ENCODE measurements at regions not wholly inside any gene's neighbourhood (a gene's known extent, or its start where the extent isn't known, plus 50 kb on each side); places are given as distances from the start of the nearest gene placed in this dataset.

DNA sequence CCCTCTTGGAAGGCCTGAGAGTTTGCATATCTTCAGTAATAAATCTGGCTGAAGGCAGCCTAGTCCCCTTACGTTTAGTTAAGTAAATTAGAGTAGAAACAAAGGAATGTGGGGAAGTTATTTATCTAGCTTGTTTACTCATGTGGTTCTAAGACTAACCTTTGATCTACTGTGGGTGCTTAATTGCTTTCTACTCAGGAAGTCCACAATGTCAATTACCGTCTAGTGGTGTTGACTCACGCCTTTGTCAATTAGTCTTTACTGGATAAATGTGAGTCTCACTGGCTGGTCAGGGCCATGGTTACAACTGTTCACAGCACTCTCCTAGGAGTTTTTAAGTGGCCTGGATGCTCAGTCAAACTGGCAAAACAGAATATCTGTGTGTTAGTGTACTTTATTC, 2338.4 kb downstream of the TP53TG3F start:
- TF ChIP-seq, protein P1, sequence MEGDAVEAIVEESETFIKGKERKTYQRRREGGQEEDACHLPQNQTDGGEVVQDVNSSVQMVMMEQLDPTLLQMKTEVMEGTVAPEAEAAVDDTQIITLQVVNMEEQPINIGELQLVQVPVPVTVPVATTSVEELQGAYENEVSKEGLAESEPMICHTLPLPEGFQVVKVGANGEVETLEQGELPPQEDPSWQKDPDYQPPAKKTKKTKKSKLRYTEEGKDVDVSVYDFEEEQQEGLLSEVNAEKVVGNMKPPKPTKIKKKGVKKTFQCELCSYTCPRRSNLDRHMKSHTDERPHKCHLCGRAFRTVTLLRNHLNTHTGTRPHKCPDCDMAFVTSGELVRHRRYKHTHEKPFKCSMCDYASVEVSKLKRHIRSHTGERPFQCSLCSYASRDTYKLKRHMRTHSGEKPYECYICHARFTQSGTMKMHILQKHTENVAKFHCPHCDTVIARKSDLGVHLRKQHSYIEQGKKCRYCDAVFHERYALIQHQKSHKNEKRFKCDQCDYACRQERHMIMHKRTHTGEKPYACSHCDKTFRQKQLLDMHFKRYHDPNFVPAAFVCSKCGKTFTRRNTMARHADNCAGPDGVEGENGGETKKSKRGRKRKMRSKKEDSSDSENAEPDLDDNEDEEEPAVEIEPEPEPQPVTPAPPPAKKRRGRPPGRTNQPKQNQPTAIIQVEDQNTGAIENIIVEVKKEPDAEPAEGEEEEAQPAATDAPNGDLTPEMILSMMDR (IDR thresholded peaks at IDR 0.05): no peak
- TF ChIP-seq EP300 (IDR thresholded peaks at IDR 0.05): no peak
- no peak for TF ChIP-seq POLR2A (IDR thresholded peaks at IDR 0.05)
- no peak for TF ChIP-seq POLR2AphosphoS5 (IDR thresholded peaks at IDR 0.05)

Measured in sigmoid colon (tissue), 4 donors.